ENCODE measurements at regions not wholly inside any gene's neighbourhood (a gene's known extent, or its start where the extent isn't known, plus 50 kb on each side); places are given as distances from the start of the nearest gene placed in this dataset.
"Not testable (repeated sequence)": the region's sequence is repeated elsewhere in the genome, so short reads cannot be mapped to it uniquely, and the experiment has no call there.

- no peak for TF ChIP-seq CTCF (IDR thresholded peaks at IDR 0.05)
- ATAC-seq (ENCODE audit: low FRiP score): no peak
- no peak for DNase-seq (ENCODE audit: low spot score)
Observed at GRCh38 chr12:42868291-42868690, 278.7 kb upstream of the PRICKLE1 start.

GRCh38 chr12:42865282-42865681, 275.7 kb upstream of the PRICKLE1 start:
- no peak for TF ChIP-seq CTCF (IDR thresholded peaks at IDR 0.05)
- no peak for ATAC-seq (ENCODE audit: low FRiP score)
- no peak for DNase-seq (ENCODE audit: low spot score)

GRCh38 chr12:42862055-42862454, 272.5 kb upstream of the PRICKLE1 start:
- DNase-seq (ENCODE audit: low spot score): no peak
- TF ChIP-seq CTCF (IDR thresholded peaks at IDR 0.05): no peak
- no peak for ATAC-seq (ENCODE audit: low FRiP score)

GRCh38 chr12:42860331-42860730, 270.8 kb upstream of the PRICKLE1 start:
- DNase-seq (ENCODE audit: low spot score); ATAC-seq (ENCODE audit: low FRiP score): not testable (repeated sequence)

- ATAC-seq (ENCODE audit: low FRiP score) (no peak), DNase-seq (ENCODE audit: low spot score) (no peak)
- TF ChIP-seq CTCF (IDR thresholded peaks at IDR 0.05): no peak
Observed at GRCh38 chr12:42859612-42860011, 270.1 kb upstream of the PRICKLE1 start.

- ATAC-seq (ENCODE audit: low FRiP score) (no peak), DNase-seq (ENCODE audit: low spot score) (no peak)
- TF ChIP-seq CTCF (IDR thresholded peaks at IDR 0.05): no peak
Observed at GRCh38 chr12:42857106-42857505, 267.6 kb upstream of the PRICKLE1 start.

GRCh38 chr12:42855362-42855950, 265.9 kb upstream of the PRICKLE1 start:
- no peak for TF ChIP-seq CTCF (IDR thresholded peaks at IDR 0.05)
- DNase-seq (ENCODE audit: low spot score) (no peak), ATAC-seq (ENCODE audit: low FRiP score) (no peak)

- no peak for TF ChIP-seq CTCF (IDR thresholded peaks at IDR 0.05)
Observed at GRCh38 chr12:42854826-42855225, 265.3 kb upstream of the PRICKLE1 start.

More at GRCh38 chr12:42854826-42855225, 265.3 kb upstream of the PRICKLE1 start:
- no peak for DNase-seq (ENCODE audit: low spot score)
- ATAC-seq (ENCODE audit: low FRiP score): no peak

Measured in omental fat pad (tissue), 3 donors.